ENCODE measurements at regions not wholly inside any gene's neighbourhood (a gene's known extent, or its start where the extent isn't known, plus 50 kb on each side); places are given as distances from the start of the nearest gene placed in this dataset.

DNA sequence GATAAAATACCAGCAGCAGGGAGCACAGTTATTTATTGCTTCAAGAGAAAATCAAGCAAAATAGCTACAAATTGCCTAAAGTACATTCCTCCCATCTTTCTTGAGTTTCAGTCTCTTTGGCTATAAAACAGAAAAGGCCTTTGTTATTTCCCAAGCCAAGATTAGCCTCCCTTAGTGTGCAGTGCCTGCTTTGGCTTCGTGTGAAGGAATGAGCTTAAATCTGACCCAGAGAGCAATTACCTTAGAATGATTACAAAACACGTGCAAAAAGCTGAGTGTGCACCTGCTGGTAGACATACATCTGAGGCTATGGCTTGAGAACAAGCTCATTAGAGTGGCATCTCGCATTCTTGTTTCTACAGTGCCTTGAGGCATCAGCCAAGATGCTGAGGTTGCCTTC is 250.8 kb downstream of the C4orf33 start:
- DNase-seq (ENCODE audit: low read depth in 2 of 2) = no peak

- DNase-seq (ENCODE audit: low read depth in 2 of 2) = no peak
Measured at GRCh38 chr4:129350834-129351721, 255.1 kb downstream of the C4orf33 start.

- DNase-seq (ENCODE audit: low read depth in 2 of 2) = no peak
Measured at GRCh38 chr4:129352480-129352879, 256.5 kb downstream of the C4orf33 start.

DNA sequence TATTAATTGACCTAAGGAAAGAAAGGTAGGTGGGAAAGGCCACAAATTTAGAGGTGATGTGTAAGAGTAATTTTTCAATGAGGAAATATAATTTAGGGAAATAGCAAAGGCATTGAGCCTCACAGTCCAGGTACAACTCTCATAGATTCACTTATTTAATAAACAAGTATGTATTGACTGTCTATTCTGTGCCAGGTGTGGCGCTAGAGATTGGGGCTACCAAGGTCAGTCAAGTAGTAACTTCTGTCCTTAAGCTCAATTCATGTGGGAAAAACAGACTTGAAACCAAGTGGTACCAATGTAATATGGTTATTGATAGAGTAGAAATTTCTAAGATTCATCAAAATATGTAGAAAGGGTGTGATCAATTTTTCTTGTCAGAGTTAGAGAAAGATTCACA is 257.5 kb downstream of the C4orf33 start:
- DNase-seq (ENCODE audit: low read depth in 2 of 2) = no peak

- DNase-seq (ENCODE audit: low read depth in 2 of 2) = no peak
Measured at GRCh38 chr4:129355031-129355430, 259.1 kb downstream of the C4orf33 start.

DNA sequence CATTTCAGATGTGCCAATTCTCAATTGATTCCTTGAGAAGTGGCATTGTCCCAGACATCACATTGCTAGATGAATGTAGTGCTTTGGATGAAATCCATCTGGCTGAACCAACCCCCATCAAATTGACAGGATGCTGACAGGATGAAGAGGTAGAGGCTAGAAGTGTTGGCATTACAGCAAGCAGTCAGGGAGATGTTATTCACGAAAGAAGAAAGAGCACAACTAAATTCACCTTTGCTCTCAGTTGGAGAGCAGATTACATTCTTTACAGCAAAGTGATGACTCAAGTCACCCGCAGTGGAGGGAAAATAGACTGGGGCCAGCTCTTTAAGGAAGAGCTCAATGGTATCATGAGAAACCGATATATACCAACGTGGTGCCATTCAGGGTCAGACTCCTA is 259.6 kb downstream of the C4orf33 start:
- no peak for DNase-seq (ENCODE audit: low read depth in 2 of 2)

DNA sequence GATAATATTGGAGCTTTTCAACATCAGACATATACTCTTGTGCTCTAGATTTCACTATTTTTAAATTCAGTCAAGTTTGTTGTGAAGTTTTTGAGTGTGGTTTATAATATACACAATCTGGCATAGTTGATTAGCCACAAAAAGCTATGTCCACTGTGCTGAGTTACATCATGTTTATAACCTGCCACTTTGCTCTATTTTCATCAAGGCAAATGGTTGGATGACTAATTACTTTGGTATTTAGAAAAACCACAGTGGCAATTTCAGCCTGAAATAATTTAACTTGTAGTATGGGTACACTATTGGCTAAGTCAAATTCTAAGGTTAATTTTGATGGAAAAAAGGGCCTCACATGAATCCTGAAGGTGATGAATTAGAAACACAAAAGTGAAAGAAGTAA is 262.6 kb downstream of the C4orf33 start:
- DNase-seq (ENCODE audit: low read depth in 2 of 2) = peak; percentile 3 to 26

DNA sequence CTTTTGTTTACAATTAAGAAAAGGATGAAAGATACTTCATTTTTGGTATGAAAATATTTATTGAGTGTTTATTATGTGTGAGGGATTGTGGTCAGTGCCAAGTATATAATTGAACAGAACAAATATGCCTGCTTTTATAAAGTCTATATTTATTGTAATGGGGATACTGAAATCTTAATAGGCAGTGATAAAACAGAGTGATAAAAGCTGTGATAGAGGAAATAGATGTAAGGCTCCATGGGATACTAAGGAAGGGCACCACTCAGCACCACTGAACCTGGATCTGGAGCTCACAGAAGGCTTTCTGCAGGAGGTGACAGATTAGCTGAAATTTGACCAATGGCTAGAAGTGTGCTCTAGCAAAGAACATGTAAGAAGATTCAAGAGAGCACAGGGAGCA is 263.5 kb downstream of the C4orf33 start:
- no peak for DNase-seq (ENCODE audit: low read depth in 2 of 2)

- DNase-seq (ENCODE audit: low read depth in 2 of 2) = peak; percentile 78 to 87
Measured at GRCh38 chr4:129362691-129363274, 266.8 kb downstream of the C4orf33 start.

DNA sequence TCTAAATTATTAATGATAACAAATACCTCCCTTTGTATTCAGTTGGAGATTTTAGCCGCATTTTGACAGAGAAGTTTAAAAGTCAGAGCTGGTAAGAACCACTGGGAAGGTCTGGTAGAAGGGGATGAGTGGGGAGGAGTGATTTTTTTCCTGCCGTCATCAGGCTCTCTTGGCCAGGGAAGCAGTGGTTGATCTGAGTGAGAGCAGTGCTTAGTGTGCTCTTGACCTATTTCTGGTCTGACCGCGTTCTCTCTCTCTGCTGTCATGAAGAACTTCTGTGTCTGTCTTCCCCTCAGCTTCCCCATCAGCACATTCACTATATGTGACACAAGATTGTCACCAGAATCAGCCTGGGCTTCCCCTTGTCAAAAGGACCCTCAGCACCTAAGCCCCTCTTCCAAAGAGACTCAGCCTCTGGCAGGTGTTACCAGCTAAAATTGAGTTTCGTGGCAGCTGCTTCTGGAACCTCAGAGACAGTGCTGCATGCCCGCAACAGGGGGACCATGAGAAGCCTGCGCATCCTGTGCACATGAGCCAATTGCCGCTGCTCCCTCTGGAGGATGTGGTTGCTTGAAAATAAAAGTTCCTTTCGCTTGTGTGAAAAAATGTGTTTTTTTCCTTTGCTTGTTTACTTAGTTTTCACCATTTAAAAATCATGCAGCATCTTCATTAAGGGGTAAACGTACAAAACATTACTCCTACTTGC is 268.9 kb downstream of the C4orf33 start:
- no peak for DNase-seq (ENCODE audit: low read depth in 2 of 2)

DNA sequence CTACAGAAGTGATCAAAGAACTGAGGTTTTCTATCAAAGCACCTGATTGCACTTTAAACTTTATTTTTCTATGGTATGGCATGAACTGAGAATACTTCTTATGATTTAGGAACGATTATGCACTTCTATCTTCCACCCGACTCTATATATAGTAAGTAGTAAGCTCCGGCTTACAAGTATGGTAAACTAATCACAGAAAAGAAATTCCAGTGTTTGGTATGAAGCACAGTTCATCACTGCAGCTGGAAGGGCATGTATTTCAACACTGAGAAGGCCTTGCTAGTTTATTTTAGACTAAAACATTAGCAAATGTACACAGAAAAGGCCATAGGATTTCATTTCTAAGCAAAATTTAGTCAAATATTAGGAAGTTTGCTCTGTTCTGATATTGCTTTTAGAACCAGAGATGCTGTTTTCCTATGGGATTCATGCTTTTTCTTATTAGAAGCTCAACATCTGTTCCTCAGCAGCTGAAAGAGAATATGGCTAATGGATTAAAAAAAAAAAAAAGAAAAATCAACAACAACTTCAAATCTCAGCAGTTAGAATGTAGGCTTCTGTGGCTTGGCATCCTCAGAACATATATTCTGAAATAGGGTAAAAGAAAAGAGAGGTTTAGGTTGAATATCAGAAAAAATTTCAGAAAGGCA is 273.5 kb downstream of the C4orf33 start:
- no peak for DNase-seq (ENCODE audit: low read depth in 2 of 2)

GRCh38 chr4:129371065-129371464 is 275.1 kb downstream of the C4orf33 start:
- no peak for DNase-seq (ENCODE audit: low read depth in 2 of 2)

DNA sequence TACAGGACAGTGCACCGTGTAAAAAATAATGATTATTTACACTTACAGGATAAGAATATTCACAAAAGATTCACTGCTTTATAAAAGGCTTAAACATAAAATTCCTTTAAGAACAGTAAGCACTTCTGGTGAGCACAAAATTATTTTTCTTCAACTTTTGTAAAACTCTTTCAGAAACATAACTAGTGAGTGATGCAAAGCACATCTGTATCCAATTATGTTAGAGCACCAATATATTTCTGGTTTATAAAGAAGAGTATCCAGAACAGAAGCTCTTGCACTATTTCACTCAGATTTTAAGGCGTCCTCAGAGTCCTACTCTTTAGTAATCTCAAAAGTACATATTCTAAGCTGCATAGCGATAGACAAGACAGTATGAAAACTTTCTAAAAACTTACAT is 276.0 kb downstream of the C4orf33 start:
- DNase-seq (ENCODE audit: low read depth in 2 of 2) = no peak

DNA sequence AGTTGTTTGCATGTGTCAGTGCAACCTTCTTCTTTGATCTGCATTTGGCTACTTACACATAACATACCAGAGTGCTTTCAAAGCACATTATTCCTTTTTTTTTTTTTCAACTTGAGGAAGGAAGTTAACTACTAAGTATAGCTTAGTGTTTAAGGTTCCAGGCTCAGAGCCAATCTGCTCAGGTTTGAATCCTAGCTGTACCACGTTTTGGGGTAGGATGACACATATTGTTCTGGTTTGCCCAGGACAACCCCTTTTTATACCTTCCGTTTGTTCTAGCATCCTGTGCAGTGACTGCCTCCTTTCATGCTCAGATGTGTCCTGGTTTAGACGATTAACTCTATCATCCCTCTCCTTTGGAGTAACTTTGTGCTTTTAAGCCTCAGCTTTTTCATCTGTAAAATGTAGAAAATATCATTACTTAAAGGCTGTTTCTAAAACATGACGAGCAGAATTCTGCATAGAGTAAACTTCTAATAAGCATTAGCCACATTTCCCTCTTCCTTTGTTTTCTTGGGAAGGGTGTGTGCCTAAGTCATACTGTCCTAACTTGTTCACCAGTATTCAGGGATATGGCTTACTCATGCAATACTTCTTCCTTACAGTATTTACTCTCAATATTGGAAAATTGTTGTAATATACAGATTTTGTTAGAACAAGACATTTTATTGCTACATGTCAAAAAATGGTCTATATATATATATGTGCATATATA is 281.3 kb downstream of the C4orf33 start:
- peak; percentile 26 to 31 for DNase-seq (ENCODE audit: low read depth in 2 of 2)

GRCh38 chr4:129378364-129378763 is 282.4 kb downstream of the C4orf33 start:
- no peak for DNase-seq (ENCODE audit: low read depth in 2 of 2)

DNA sequence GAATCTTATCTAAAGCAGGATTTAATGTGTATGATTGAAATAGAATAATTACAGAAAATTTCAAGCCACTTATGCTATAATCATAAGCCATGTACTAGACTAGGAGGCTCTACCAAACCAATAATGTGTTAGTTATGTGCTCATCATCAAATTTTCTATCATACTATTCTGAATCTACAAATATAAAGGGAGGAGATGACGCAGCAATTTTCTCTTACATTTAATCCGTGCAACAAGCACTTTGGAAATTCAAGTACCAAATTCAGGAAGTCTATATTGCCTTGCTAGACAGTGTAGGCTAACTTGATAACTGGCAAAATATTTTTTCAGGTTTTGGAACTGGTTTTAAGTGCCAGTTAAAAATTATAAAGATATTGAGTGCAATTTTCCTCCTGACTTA is 283.5 kb downstream of the C4orf33 start:
- no peak for DNase-seq (ENCODE audit: low read depth in 2 of 2)

DNA sequence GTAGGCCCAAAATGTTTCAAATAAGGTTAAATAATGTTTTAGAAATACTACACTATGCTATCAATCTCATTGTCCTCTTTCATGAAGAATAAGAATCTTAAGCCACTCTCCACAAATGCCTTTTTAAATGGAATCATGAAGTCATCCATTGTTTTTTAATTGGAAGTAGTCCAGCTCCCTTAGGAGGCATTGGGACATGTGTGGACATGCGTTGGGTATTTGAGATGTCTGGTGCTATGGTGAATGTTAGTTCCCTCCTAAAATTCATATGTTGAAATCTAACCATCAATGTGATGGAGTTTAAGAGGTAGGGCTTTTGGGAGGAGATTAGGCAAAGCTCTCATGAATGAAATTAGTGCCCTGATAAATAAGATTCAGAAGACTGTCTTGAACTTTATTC is 289.0 kb downstream of the C4orf33 start:
- DNase-seq (ENCODE audit: low read depth in 2 of 2) = peak; percentile 4 to 19

DNA sequence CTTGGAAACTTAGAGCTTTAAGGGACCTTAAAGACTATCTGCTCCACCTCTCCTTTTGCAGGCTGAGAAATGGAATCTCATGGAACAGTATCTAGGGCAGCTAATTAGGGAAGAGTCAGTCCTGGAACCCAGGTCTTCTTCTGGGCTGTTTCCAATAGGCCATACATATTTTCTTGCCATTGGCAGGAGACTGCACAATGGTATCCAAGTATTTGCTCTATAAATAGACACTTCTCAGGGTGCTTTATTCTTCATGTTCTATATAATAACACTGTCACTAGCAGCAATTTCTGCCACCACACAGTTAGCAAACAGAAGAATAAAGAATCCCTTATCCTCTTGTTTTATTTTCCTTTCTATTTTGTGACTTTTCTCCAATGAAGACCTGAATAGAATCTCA is 291.7 kb downstream of the C4orf33 start:
- DNase-seq (ENCODE audit: low read depth in 2 of 2) = no peak

- DNase-seq (ENCODE audit: low read depth in 2 of 2) = no peak
Measured at GRCh38 chr4:129393976-129394375, 298.0 kb downstream of the C4orf33 start.

- no peak for DNase-seq (ENCODE audit: low read depth in 2 of 2)
Measured at GRCh38 chr4:129394635-129395034, 298.7 kb downstream of the C4orf33 start.

GRCh38 chr4:129403848-129404247 is 307.9 kb downstream of the C4orf33 start:
- DNase-seq (ENCODE audit: low read depth in 2 of 2) = no peak

Measured in lung microvascular endothelial cell (primary cell).